OCI-LY1 (cell line): ENCODE measurements at regions not wholly inside any gene's neighbourhood (a gene's known extent, or its start where the extent isn't known, plus 50 kb on each side); places are given as distances from the start of the nearest gene placed in this dataset.

Experiments
- H2AFZ ChIP-seq: fragments of 200-600 bp; sonication (generic), shearing (Covaris generic); 2 replicates; pipeline ENCODE4 v1.6.0; 2014; ENCODE audit warnings: antibody characterized with exemption, mild to moderate bottlenecking, low read length
- H3F3A ChIP-seq: fragments of 200-600 bp; sonication (generic), shearing (Covaris generic); 2 replicates; pipeline ENCODE4 v1.6.0; 2014; ENCODE audit warnings: mild to moderate bottlenecking, antibody characterized with exemption, low read length, moderate library complexity; ENCODE audit not compliant: insufficient read depth
- H3K27ac ChIP-seq: fragments of 200-600 bp; sonication (generic); 2 replicates; pipeline ENCODE4 v1.5.1; 2014; ENCODE audit warnings: low read length, mixed run types, mild to moderate bottlenecking, low read depth; ENCODE audit not compliant: poor library complexity, severe bottlenecking
- H3K27me3 ChIP-seq: fragments of 200-600 bp; sonication (generic); 2 replicates; pipeline ENCODE4 v1.6.0; 2014; ENCODE audit warnings: antibody characterized with exemption, mild to moderate bottlenecking, low read length, moderate library complexity; ENCODE audit not compliant: insufficient read depth
- H3K36me3 ChIP-seq: fragments of 200-600 bp; sonication (generic); 2 replicates; pipeline ENCODE4 v1.6.1; 2014; ENCODE audit warnings: mild to moderate bottlenecking, antibody characterized with exemption, low read length, moderate library complexity, mixed read lengths; ENCODE audit not compliant: insufficient read depth
- H3K4me1 ChIP-seq: fragments of 200-600 bp; sonication (generic); 2 replicates; pipeline ENCODE4 v1.5.1; 2014; ENCODE audit warnings: mild to moderate bottlenecking, low read length, moderate library complexity; ENCODE audit not compliant: insufficient read depth, severe bottlenecking
- H3K4me2 ChIP-seq: fragments of 200-600 bp; sonication (generic), shearing (Covaris generic); 2 replicates; pipeline ENCODE4 v1.6.1; 2014; ENCODE audit warnings: low read length
- H3K4me3 ChIP-seq: fragments of 200-600 bp; sonication (generic); 2 replicates; pipeline ENCODE4 v1.5.1; 2014; ENCODE audit warnings: low read length, low read depth, mild to moderate bottlenecking, mixed read lengths; ENCODE audit not compliant: poor library complexity, severe bottlenecking
- H3K79me2 ChIP-seq: fragments of 200-600 bp; shearing (Covaris generic); 2 replicates; pipeline ENCODE4 v1.6.1; 2016; ENCODE audit warnings: mixed run types, low read length, mixed read lengths; ENCODE audit not compliant: insufficient read depth
- H3K9ac ChIP-seq: fragments of 200-600 bp; sonication (generic), shearing (Covaris generic); 2 replicates; pipeline ENCODE4 v1.6.1; 2014; ENCODE audit warnings: mild to moderate bottlenecking, low read length, mixed read lengths
- H3K9me2 ChIP-seq: fragments of 200-600 bp; sonication (generic), shearing (Covaris generic); 2 replicates; pipeline ENCODE4 v1.6.1; 2014; ENCODE audit warnings: low read depth, mild to moderate bottlenecking, low read length, mixed read lengths
- H3K9me3 ChIP-seq: fragments of 200-600 bp; shearing (Covaris generic); 2 replicates; pipeline ENCODE4 v1.6.1; 2014; ENCODE audit warnings: low read length, mixed read lengths
- H4K20me1 ChIP-seq: fragments of 200-600 bp; sonication (generic), shearing (Covaris generic); 2 replicates; pipeline ENCODE4 v1.6.0; 2016; ENCODE audit warnings: mild to moderate bottlenecking, low read length; ENCODE audit not compliant: insufficient read depth
- CTCF ChIP-seq: fragments of 200-600 bp; sonication (generic), shearing (Covaris generic); IDR thresholded peaks from 2 replicates; pipeline ENCODE4 v1.5.1; 2017; ENCODE audit warnings: mild to moderate bottlenecking, antibody characterized with exemption, low read length, moderate library complexity, mixed read lengths
- EZH2 ChIP-seq: fragments of 200-600 bp; sonication (generic), shearing (Covaris generic); IDR thresholded peaks from 2 replicates; pipeline ENCODE4 v1.8.0; 2017; ENCODE audit warnings: borderline replicate concordance, mixed run types, mild to moderate bottlenecking, antibody characterized with exemption, low read length, moderate library complexity, mixed read lengths

- no peak overlapping the region for H2AFZ ChIP-seq
- H3K79me2 ChIP-seq, result no peaks in the 10 kb centered on the region
- no peaks in the 10 kb centered on the region for H3K4me1 ChIP-seq
- no peaks in the 10 kb centered on the region for H4K20me1 ChIP-seq
- no peaks in the 10 kb centered on the region for H3K27me3 ChIP-seq
- H3K9me3 ChIP-seq, result no peaks in the 10 kb centered on the region
- no peak overlapping the region for H3K4me2 ChIP-seq
- no peak overlapping the region for H3K4me3 ChIP-seq
- H3K27ac ChIP-seq, result no peak overlapping the region
- H3K9ac ChIP-seq, result no peak overlapping the region
- H3K36me3 ChIP-seq, result no peaks in the 10 kb centered on the region
- no peaks in the 10 kb centered on the region for H3K9me2 ChIP-seq
- TF ChIP-seq EZH2 (no peak), CTCF (peak; percentile 30; the same call in 1 of the 2 replicates)
- no peaks in the 10 kb centered on the region for H3F3A ChIP-seq
Observed at GRCh38 chr5:29079771-29080170, 2041.4 kb upstream of the CDH9 start.

GRCh38 chr5:29077451-29077850 is 2039.1 kb upstream of the CDH9 start:
- Histone ChIP-seq H3F3A (no peaks in the 10 kb centered on the region), H3K27me3 (no peaks in the 10 kb centered on the region), H3K36me3 (no peaks in the 10 kb centered on the region), H3K79me2 (no peaks in the 10 kb centered on the region), H3K4me1 (no peaks in the 10 kb centered on the region), H3K27ac (no peak overlapping the region), H3K9me2 (no peaks in the 10 kb centered on the region), H2AFZ (no peak overlapping the region), H4K20me1 (no peaks in the 10 kb centered on the region), H3K4me3 (no peak overlapping the region), H3K9ac (no peak overlapping the region), H3K4me2 (no peak overlapping the region), H3K9me3 (no peaks in the 10 kb centered on the region)
- TF ChIP-seq EZH2 (no peak), CTCF (no peak)

GRCh38 chr5:29069104-29069402 is 2030.7 kb upstream of the CDH9 start:
- H3K4me2 ChIP-seq, result no peak overlapping the region
- no peak overlapping the region for H3K9ac ChIP-seq
- no peak overlapping the region for H2AFZ ChIP-seq
- no peaks in the 10 kb centered on the region for H4K20me1 ChIP-seq
- no peaks in the 10 kb centered on the region for H3K27me3 ChIP-seq
- TF ChIP-seq EZH2, result no peak
- TF ChIP-seq CTCF, result no peak
- H3K9me2 ChIP-seq, result no peaks in the 10 kb centered on the region
- no peaks in the 10 kb centered on the region for H3K9me3 ChIP-seq
- H3F3A ChIP-seq, result no peaks in the 10 kb centered on the region
- H3K36me3 ChIP-seq, result no peaks in the 10 kb centered on the region
- no peak overlapping the region for H3K27ac ChIP-seq
- H3K4me3 ChIP-seq, result no peak overlapping the region
- H3K79me2 ChIP-seq, result no peaks in the 10 kb centered on the region
- no peaks in the 10 kb centered on the region for H3K4me1 ChIP-seq
